Stimulated activated CD4-positive, alpha-beta T cell treated with anti-CD3 and anti-CD28 coated beads, Interleukin-4, amount 100 ng/mL, for 48 hours (primary cell): ENCODE measurements at regions not wholly inside any gene's neighbourhood (a gene's known extent, or its start where the extent isn't known, plus 50 kb on each side); places are given as distances from the start of the nearest gene placed in this dataset.

Source experiments
- DNase-seq, 2 donors: peaks; one replicate each; pipeline ENCODE4 v3.0.0-alpha.2; 2020; ENCODE audit warnings: low read depth in 2 of 2

GRCh38 chr1:55378582-55378981 lies 163.4 kb upstream of the USP24 start:
- peak; percentile 17 to 27 for DNase-seq

GRCh38 chr1:55376897-55377296 lies 161.7 kb upstream of the USP24 start:
- DNase-seq, result no peak

DNA sequence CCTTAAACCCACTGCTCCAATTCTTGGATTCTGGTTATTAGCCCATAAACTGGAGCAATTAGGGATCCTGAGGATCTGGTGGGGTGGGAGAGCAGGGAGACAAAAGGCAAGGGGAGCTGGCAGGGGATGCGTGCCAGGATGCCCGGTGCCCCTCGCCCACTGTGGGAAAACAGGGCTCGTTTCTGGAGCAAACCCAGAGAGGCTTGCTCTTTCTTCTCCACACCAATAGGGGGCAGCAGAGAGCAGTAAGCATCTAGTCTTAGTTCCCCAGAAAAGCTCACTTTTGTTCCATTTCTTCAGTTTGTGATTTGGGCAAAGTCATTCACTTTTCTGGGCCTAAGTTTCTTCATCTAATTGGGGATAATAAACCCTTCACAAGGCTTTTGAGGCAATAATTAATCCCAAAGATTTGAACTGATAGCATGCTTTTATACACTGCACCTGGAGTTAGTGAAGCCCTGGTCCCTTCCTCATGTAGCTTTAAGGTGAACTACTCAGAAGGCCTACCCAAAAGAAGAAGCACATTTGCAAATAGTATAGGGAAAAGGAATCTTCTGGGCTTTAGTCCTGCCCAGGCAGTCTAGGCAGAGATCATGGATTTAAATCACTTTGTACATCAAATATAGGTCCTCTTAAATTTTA lies 160.6 kb upstream of the USP24 start:
- peak; percentile 26 to 40 for DNase-seq

DNA sequence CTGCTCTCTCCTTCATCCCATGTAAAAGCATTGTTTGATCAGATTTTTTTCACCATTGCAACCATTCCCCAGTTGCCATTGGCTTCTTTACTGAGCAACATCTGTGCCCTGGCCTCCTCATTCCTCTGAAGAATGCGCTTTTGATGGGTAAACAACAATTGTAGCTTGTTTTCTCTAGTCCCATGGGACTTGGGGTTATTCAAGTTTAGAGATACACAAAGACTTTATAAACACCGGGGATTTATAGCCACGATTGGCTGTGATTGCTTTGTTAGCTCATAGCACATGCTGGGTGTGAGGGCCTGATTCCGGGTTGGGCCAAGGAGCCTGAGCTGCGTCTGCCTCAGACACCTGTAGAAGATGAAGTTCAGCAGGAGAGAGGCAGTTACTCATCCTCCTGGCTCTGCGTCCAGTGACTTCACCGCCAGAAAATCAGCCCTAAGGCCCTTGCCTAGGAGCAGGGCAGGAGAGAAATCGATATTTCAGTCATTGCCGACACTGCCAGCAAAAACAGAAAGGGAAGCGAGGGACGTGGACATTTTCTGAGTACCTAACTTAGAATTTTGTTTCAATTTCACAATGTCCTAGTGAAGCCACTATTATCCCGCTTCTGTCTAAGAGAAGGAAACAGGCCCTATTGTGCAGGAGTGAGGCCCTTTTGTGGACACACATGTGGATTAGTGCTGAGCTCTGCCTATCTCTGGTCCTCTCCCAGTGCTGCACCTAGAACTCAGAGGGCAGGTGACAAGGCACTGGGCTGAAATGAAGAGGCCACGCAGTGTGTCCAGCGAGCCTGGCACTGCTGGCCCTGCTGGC lies 159.8 kb upstream of the USP24 start:
- no peak for DNase-seq

DNA sequence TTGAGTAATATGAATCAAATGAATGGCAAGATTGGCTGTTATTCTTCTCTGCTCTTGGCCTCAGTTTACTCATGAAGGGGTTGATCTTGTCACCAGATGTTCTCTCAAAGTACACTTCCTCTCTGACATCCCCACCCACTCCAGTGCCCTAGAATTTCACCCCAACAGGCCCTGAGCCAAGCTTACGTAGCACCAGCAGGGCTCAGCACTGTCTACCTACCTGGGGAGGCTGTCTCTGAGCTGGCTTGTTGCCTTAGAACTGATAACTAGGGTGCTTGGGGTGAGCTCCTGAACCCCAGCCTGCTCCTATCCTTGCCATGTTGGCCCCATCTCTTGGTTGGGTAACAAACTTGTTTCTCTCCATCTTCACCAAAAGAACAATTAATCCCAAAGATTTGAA lies 159.1 kb upstream of the USP24 start:
- DNase-seq, result no peak

DNA sequence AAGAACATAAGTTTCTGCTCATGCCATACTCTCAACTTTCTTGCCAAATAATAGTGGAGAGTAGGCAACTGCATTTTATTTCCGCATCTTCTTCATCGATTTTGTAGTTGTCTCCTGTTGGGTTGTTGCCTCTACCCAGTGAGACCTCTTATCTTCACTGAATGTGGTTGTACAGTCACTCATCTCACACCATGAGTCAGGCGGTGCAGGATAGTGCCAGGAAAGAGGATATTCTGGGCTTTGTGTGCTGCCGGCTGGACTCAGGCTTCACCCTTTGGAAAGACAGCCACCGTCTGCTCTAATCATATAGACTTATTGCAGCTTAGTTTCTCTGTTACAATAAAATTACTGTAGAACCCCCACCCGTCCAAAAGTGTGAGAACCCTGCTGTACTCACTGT lies 154.3 kb upstream of the USP24 start:
- no peak for DNase-seq

GRCh38 chr1:55368698-55369097 lies 153.5 kb upstream of the USP24 start:
- DNase-seq, result no peak

- no peak for DNase-seq
These were observed 152.1 kb upstream of the USP24 start for GRCh38 chr1:55367273-55367672.

GRCh38 chr1:55364216-55364615 lies 149.1 kb upstream of the USP24 start:
- DNase-seq, result no peak

DNA sequence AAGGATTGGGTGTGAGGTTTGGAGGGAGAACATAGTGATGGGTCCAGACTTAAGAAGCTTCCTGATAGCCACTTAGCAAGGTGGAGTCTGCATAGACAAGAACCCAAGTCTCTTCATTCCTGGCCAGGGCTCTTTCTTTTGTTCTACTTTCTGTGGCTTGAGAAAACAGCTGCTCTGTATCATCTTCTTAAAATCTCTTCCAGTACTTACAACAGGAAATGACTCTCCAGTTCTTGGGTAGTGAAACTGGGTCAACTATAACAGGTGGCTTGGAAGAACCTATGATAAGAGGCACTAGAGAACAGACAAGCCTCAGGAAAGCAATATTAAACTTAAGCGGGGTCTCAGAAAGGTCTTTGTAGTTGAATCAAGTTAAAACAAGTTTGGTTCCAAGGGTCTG lies 148.1 kb upstream of the USP24 start:
- DNase-seq, result no peak

DNA sequence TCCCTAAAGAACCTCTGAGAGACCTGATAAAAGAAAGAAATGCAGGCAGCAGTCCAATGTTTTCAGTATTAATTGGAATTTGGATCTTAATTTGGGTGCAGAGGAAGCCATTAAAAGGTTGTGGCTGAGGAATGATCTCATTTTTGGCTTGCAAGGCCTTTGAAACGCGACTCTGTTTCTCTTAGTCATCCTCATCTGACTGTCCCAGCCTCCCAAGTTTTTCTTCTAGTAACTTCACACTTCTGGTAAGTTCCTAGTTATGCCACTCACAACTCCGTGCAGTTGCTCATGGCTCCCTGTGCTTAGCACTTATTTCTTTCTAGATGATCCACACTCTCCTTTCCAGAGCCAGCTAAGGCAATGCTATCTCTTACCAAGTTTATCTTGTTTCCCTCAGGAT lies 147.4 kb upstream of the USP24 start:
- no peak for DNase-seq

- DNase-seq, result no peak
These were observed 144.4 kb upstream of the USP24 start for GRCh38 chr1:55359611-55360010.

- DNase-seq, result no peak
These were observed 143.4 kb upstream of the USP24 start for GRCh38 chr1:55358581-55358980.

GRCh38 chr1:55355549-55355948 lies 140.4 kb upstream of the USP24 start:
- no peak for DNase-seq

GRCh38 chr1:55353707-55354620 lies 138.8 kb upstream of the USP24 start:
- no peak for DNase-seq

- DNase-seq, result no peak
These were observed 137.6 kb upstream of the USP24 start for GRCh38 chr1:55352811-55353180.

GRCh38 chr1:55352080-55352810 lies 137.1 kb upstream of the USP24 start:
- no peak for DNase-seq

DNA sequence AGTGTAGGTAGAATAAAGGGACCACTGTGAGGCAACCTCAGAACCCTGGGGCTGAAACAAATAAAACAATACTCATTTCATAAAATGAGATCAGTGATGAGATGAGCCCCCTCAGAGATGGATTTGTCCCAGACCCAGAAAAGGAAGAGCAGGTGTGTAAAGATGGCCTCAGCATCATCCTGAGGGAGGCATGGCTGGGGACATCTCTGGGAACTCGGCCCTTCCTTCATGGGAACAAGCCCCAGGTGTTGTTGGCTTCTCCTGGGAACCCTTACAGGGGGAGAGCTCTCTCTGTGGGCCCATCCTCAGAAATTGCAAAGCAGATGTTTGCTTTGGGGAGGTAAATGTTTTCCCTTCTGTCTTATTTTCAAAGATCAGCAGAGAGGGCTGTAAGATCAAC lies 133.2 kb upstream of the USP24 start:
- DNase-seq, result no peak

- DNase-seq, result no peak
These were observed 132.7 kb upstream of the USP24 start for GRCh38 chr1:55347866-55348265.

GRCh38 chr1:55347041-55347440 lies 131.9 kb upstream of the USP24 start:
- no peak for DNase-seq

GRCh38 chr1:55346586-55346985 lies 131.4 kb upstream of the USP24 start:
- DNase-seq, result no peak

- no peak for DNase-seq
These were observed 124.5 kb upstream of the USP24 start for GRCh38 chr1:55339681-55340080.
